ENCODE measurements at regions not wholly inside any gene's neighbourhood (a gene's known extent, or its start where the extent isn't known, plus 50 kb on each side); places are given as distances from the start of the nearest gene placed in this dataset.

GRCh38 chr13:26976313-26976712 is 195.3 kb downstream of the USP12 start:
- no TSS peak for BruUV-seq (replicated peaks)
- DNase-seq: no peak
- TF ChIP-seq CTCF (IDR thresholded peaks at IDR 0.05; ENCODE audit: insufficient read depth in 1 of 2, low read depth in 1 of 2, low read length in 1 of 2, severe bottlenecking in 1 of 2, unreplicated experiment in 1 of 2): no peak
- H3K4me1 Mint-ChIP-seq (ENCODE audit: low read depth, unreplicated experiment): peaks cover 76% of the 10 kb centered on the region
- Histone ChIP-seq H3K4me3 (ENCODE audit: low read depth, low read length) (no peak overlapping the region), H3K27me3 (replicated peaks; ENCODE audit: control insufficient read depth, insufficient read depth, low read length) (no peaks in the 10 kb centered on the region), H3K9me3 (no peaks in the 10 kb centered on the region), H3K4me1 (peaks cover 81% of the 10 kb centered on the region), H3K36me3 (ENCODE audit: control insufficient read depth, insufficient read depth, low read length) (no peaks in the 10 kb centered on the region)
- no peaks in the 10 kb centered on the region for H3K27me3 Mint-ChIP-seq (ENCODE audit: insufficient read depth, unreplicated experiment)
- peaks cover 9% of the 10 kb centered on the region for H3K9me3 Mint-ChIP-seq (ENCODE audit: unreplicated experiment)
- H3K27ac Mint-ChIP-seq (ENCODE audit: unreplicated experiment): peak overlapping the region; percentile 47
- CTCF ChIA-PET: no interaction called here
- H3K36me3 Mint-ChIP-seq (ENCODE audit: insufficient read depth, unreplicated experiment): peaks cover 20% of the 10 kb centered on the region
- intact Hi-C loops (cut with micrococcal nuclease; ENCODE audit: unreplicated experiment): no loop called here
- POLR2A ChIA-PET: no interaction called here
- H3K4me3 Mint-ChIP-seq (ENCODE audit: unreplicated experiment): peak overlapping the region; percentile 5

DNA sequence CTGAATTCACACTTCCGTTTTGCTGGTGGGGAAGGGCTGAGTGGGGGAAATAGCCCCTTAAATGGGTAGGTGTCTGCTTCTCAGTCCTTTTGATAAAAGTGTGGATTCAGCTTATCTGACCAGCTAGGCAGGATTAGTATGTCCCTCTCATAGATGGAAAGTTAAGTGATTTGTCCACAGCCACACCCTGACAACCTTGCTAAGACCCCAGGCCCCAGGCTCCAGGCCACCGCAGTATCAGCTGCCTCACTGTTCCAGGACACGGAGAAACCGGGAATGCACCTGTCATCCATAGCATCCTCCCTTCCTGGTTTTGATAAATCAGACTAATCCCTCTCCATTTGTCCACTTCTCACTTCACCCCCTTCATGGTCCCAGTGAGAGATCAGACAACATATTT is 197.7 kb downstream of the USP12 start:
- Histone ChIP-seq H3K9me3 (no peaks in the 10 kb centered on the region), H3K4me1 (peaks cover 81% of the 10 kb centered on the region), H3K27me3 (replicated peaks; ENCODE audit: control insufficient read depth, insufficient read depth, low read length) (no peaks in the 10 kb centered on the region), H3K4me3 (ENCODE audit: low read depth, low read length) (no peak overlapping the region), H3K36me3 (ENCODE audit: control insufficient read depth, insufficient read depth, low read length) (no peaks in the 10 kb centered on the region)
- Mint-ChIP-seq H3K36me3 (ENCODE audit: insufficient read depth, unreplicated experiment) (peaks cover 20% of the 10 kb centered on the region), H3K4me3 (ENCODE audit: unreplicated experiment) (no peak overlapping the region), H3K27me3 (ENCODE audit: insufficient read depth, unreplicated experiment) (no peaks in the 10 kb centered on the region), H3K9me3 (ENCODE audit: unreplicated experiment) (peaks cover 9% of the 10 kb centered on the region), H3K27ac (ENCODE audit: unreplicated experiment) (peak overlapping the region; percentile 76), H3K4me1 (ENCODE audit: low read depth, unreplicated experiment) (peaks cover 73% of the 10 kb centered on the region)
- intact Hi-C loops (cut with micrococcal nuclease; ENCODE audit: unreplicated experiment): no loop called here
- DNase-seq: peak; percentile 53 to 71
- no TSS peak for BruUV-seq (replicated peaks)
- ChIA-PET POLR2A (no interaction called here), CTCF (interaction anchor here (0.7 to 1.1 kb wide), 4 partner anchors 9 to 27 kb away, joined by 3 to 4 read pairs (median 3); no protein-coding TSS in a partner anchor)
- TF ChIP-seq CTCF (IDR thresholded peaks at IDR 0.05; ENCODE audit: insufficient read depth in 1 of 2, low read depth in 1 of 2, low read length in 1 of 2, severe bottlenecking in 1 of 2, unreplicated experiment in 1 of 2): no peak

DNA sequence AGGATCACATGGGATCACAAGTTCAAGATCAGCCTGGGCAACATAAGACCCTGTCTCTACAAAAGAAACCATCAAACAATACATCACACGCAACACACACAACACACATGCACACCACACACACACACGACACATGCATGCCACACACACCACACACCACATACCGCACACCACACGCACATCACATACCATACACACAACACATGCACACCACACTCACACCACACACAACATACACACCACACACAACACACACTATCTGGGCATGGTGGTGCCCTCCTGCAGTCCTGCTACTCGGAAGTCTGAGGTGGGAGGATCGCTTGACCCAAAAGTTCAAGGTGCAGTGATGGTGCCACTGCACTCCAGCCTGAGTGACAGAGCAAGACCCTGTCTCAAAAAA is 198.3 kb downstream of the USP12 start:
- CTCF ChIA-PET: interaction anchor here (0.7 to 1.8 kb wide), 3 partner anchors 11 to 26 kb away, joined by 3 to 7 read pairs (median 4); no protein-coding TSS in a partner anchor
- H3K4me1 ChIP-seq: peaks cover 79% of the 10 kb centered on the region
- H3K36me3 ChIP-seq (ENCODE audit: control insufficient read depth, insufficient read depth, low read length): no peaks in the 10 kb centered on the region
- no TSS peak for BruUV-seq (replicated peaks)
- Mint-ChIP-seq H3K9me3 (ENCODE audit: unreplicated experiment) (peaks cover 9% of the 10 kb centered on the region), H3K4me3 (ENCODE audit: unreplicated experiment) (no peak overlapping the region), H3K4me1 (ENCODE audit: low read depth, unreplicated experiment) (peaks cover 68% of the 10 kb centered on the region), H3K36me3 (ENCODE audit: insufficient read depth, unreplicated experiment) (peaks cover 20% of the 10 kb centered on the region), H3K27me3 (ENCODE audit: insufficient read depth, unreplicated experiment) (no peaks in the 10 kb centered on the region), H3K27ac (ENCODE audit: unreplicated experiment) (peak overlapping the region; percentile 60)
- DNase-seq: no peak
- no peak overlapping the region for H3K4me3 ChIP-seq (ENCODE audit: low read depth, low read length)
- no peaks in the 10 kb centered on the region for H3K27me3 ChIP-seq (replicated peaks; ENCODE audit: control insufficient read depth, insufficient read depth, low read length)
- TF ChIP-seq CTCF (IDR thresholded peaks at IDR 0.05; ENCODE audit: insufficient read depth in 1 of 2, low read depth in 1 of 2, low read length in 1 of 2, severe bottlenecking in 1 of 2, unreplicated experiment in 1 of 2): no peak
- no peaks in the 10 kb centered on the region for H3K9me3 ChIP-seq
- intact Hi-C loops (cut with micrococcal nuclease; ENCODE audit: unreplicated experiment): no loop called here
- POLR2A ChIA-PET: no interaction called here
